ENCODE measurements at regions not wholly inside any gene's neighbourhood (a gene's known extent, or its start where the extent isn't known, plus 50 kb on each side); places are given as distances from the start of the nearest gene placed in this dataset.
"Not testable (repeated sequence)": the region's sequence is repeated elsewhere in the genome, so short reads cannot be mapped to it uniquely, and the experiment has no call there.

- Histone ChIP-seq H3K4me3 (no peak overlapping the region), H3K4me1 (no peaks in the 10 kb centered on the region), H3K4me2 (no peak overlapping the region), H3K27ac (no peak overlapping the region), H3K9me3 (no peaks in the 10 kb centered on the region)
- no peak for DNase-seq (ENCODE audit: low read depth in 1 of 2, low spot score in 1 of 2)
- POLR2A ChIA-PET, result no interaction called here
- FAIRE-seq, result no peak
- ATAC-seq, result no peak
- TF ChIP-seq ESRRA (IDR thresholded peaks at IDR 0.05; ENCODE audit: borderline replicate concordance, low read length) (no peak), FOXS1 (CRISPR knock-in tag; IDR thresholded peaks at IDR 0.05) (no peak), EHMT2 (IDR thresholded peaks at IDR 0.05; ENCODE audit: low read depth) (no peak), MYC (IDR thresholded peaks at IDR 0.05; ENCODE audit: borderline replicate concordance, low read length) (no peak), JUN (IDR thresholded peaks at IDR 0.05) (no peak), JUNB (IDR thresholded peaks at IDR 0.05) (no peak)
- TF ChIP-seq, protein P1, sequence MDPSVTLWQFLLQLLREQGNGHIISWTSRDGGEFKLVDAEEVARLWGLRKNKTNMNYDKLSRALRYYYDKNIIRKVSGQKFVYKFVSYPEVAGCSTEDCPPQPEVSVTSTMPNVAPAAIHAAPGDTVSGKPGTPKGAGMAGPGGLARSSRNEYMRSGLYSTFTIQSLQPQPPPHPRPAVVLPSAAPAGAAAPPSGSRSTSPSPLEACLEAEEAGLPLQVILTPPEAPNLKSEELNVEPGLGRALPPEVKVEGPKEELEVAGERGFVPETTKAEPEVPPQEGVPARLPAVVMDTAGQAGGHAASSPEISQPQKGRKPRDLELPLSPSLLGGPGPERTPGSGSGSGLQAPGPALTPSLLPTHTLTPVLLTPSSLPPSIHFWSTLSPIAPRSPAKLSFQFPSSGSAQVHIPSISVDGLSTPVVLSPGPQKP (IDR thresholded peaks at IDR 0.05; ENCODE audit: low read depth, low read length), result no peak
- CTCF ChIA-PET, result no interaction called here
- 0% methylated on average over 1 of the region's 1 CpG for WGBS (ENCODE audit: missing lambda C conversion rate)
Observed at GRCh38 chr20:6663104-6663503, 104.4 kb upstream of the BMP2 start.

DNA sequence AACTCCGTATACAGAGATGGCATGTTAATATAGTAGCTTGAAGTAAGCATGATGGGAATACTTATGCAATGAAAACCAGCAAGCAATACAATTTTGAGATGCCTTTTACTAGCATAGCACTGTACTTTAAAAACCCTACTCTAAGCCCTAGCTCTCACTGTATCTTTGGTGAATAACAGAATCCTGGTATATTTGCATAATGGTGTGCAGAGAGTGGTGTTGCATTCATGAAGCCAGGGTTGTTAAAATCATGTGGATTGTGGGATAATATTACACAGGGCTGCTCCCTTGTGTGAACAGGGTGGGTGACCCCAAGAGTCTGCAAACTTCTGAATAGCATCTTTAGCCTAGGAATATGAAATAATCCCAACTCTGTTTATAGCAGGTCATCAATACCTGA, 105.2 kb upstream of the BMP2 start:
- H3K4me3 ChIP-seq, result no peak overlapping the region
- no peaks in the 10 kb centered on the region for H3K9me3 ChIP-seq
- ATAC-seq (no peak), DNase-seq (ENCODE audit: low read depth in 1 of 2, low spot score in 1 of 2) (no peak), FAIRE-seq (no peak)
- no peak overlapping the region for H3K27ac ChIP-seq
- H3K4me1 ChIP-seq, result no peaks in the 10 kb centered on the region
- TF ChIP-seq CHD2 (IDR thresholded peaks at IDR 0.05; ENCODE audit: low read length, partially characterized antibody) (no peak), ZFP36 (IDR thresholded peaks at IDR 0.05; ENCODE audit: borderline replicate concordance, partially characterized antibody) (no peak), POLR2AphosphoS2 (conservative IDR thresholded peaks at IDR 0.05; ENCODE audit: low read length) (no peak), SREBF2 (IDR thresholded peaks at IDR 0.05) (no peak), CEBPB (IDR thresholded peaks at IDR 0.05) (no peak), MAFK (IDR thresholded peaks at IDR 0.05; ENCODE audit: partially characterized antibody) (no peak), USF2 (IDR thresholded peaks at IDR 0.05) (no peak), NFE2L2 (conservative IDR thresholded peaks at IDR 0.05; ENCODE audit: low read length) (no peak)
- ChIA-PET POLR2A (no interaction called here), CTCF (no interaction called here)
- WGBS (ENCODE audit: missing lambda C conversion rate), result 3% methylated on average over 1 of the region's 1 CpG
- no peak overlapping the region for H3K4me2 ChIP-seq

- no peak overlapping the region for H3K4me3 ChIP-seq
- ChIA-PET POLR2A (no interaction called here), CTCF (interaction anchor here (1.0 kb wide), 1 partner anchor 19 kb away, joined by 3 read pairs; no protein-coding TSS in a partner anchor)
- TF ChIP-seq NR3C1 (IDR thresholded peaks at IDR 0.05) (no peak), SMC3 (IDR thresholded peaks at IDR 0.05) (no peak), ZC3H11A (IDR thresholded peaks at IDR 0.05) (no peak), MYC (IDR thresholded peaks at IDR 0.05; ENCODE audit: borderline replicate concordance, low read length) (no peak), RARB (CRISPR knock-in tag; IDR thresholded peaks at IDR 0.05) (no peak)
- FAIRE-seq (no peak), DNase-seq (ENCODE audit: low read depth in 1 of 2, low spot score in 1 of 2) (no peak), ATAC-seq (no peak)
- H3K4me2 ChIP-seq, result no peak overlapping the region
- H3K9me3 ChIP-seq, result no peaks in the 10 kb centered on the region
- 21% methylated on average over 5 of the region's 5 CpGs for WGBS (ENCODE audit: missing lambda C conversion rate)
- H3K4me1 ChIP-seq, result no peaks in the 10 kb centered on the region
- no peak overlapping the region for H3K27ac ChIP-seq
Observed at GRCh38 chr20:6660441-6660840, 107.0 kb upstream of the BMP2 start.

DNA sequence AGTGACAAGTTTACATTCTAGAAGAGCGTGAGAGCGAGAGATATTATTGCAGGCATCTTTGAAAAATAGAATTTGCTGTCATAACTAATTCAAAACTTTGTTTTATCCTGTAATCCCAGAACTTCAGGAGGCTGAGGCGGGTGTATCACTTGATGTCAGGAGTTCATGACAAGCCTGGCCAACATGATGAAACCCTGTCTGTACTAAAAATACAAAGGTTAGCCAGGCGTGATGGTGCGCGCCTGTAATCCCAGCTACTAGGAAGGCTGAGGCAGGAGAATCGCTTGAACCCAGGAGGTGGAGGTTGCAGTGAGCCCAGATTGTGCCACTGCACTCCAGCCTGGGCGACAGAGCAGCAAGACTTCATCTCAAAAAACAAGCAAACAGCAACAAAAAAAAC, 108.6 kb upstream of the BMP2 start:
- WGBS (ENCODE audit: missing lambda C conversion rate), result 36% methylated on average over 8 of the region's 8 CpGs
- POLR2A ChIA-PET; H3K4me3 ChIP-seq; H3K4me1 ChIP-seq; H3K27ac ChIP-seq; H3K9me3 ChIP-seq; CTCF ChIA-PET; H3K4me2 ChIP-seq; DNase-seq (ENCODE audit: low read depth in 1 of 2, low spot score in 1 of 2); ATAC-seq; FAIRE-seq: not testable (repeated sequence)

All from A549 (cell line).